NCI-H2196 treated with DMSO at 0.1 percent for 48 hours (cell line): ENCODE measurements at regions not wholly inside any gene's neighbourhood (a gene's known extent, or its start where the extent isn't known, plus 50 kb on each side); places are given as distances from the start of the nearest gene placed in this dataset.

Source experiments
- DNase-seq: peaks from one replicate; lab custom pipeline; 2025; ENCODE audit not compliant: unreplicated experiment; lab: John Stamatoyannopoulos, UW

- no peak for DNase-seq
These were observed 97.3 kb downstream of the PDGFA start for GRCh38 chr7:422191-422885.

GRCh38 chr7:422886-423225 is 96.8 kb downstream of the PDGFA start:
- DNase-seq: no peak

- DNase-seq: no peak
These were observed 96.1 kb downstream of the PDGFA start for GRCh38 chr7:423312-424260.

- no peak for DNase-seq
These were observed 95.2 kb downstream of the PDGFA start for GRCh38 chr7:424301-424935.

- no peak for DNase-seq
These were observed 94.5 kb downstream of the PDGFA start for GRCh38 chr7:424961-425793.

- no peak for DNase-seq
These were observed 93.9 kb downstream of the PDGFA start for GRCh38 chr7:425794-426188.

GRCh38 chr7:426510-426909 is 93.1 kb downstream of the PDGFA start:
- no peak for DNase-seq

GRCh38 chr7:427506-428103 is 92.0 kb downstream of the PDGFA start:
- DNase-seq: no peak

- no peak for DNase-seq
These were observed 91.3 kb downstream of the PDGFA start for GRCh38 chr7:428387-428786.

- DNase-seq: no peak
These were observed 90.5 kb downstream of the PDGFA start for GRCh38 chr7:428927-429827.

- DNase-seq: no peak
These were observed 89.8 kb downstream of the PDGFA start for GRCh38 chr7:429828-430180.

- no peak for DNase-seq
These were observed 88.6 kb downstream of the PDGFA start for GRCh38 chr7:431041-431440.

- no peak for DNase-seq
These were observed 88.0 kb downstream of the PDGFA start for GRCh38 chr7:431658-432111.

- DNase-seq: no peak
These were observed 87.4 kb downstream of the PDGFA start for GRCh38 chr7:432256-432655.

- no peak for DNase-seq
These were observed 86.7 kb downstream of the PDGFA start for GRCh38 chr7:432933-433332.

GRCh38 chr7:433558-433957 is 86.1 kb downstream of the PDGFA start:
- DNase-seq: no peak

GRCh38 chr7:434891-435629 is 84.6 kb downstream of the PDGFA start:
- no peak for DNase-seq

GRCh38 chr7:435630-436366 is 83.8 kb downstream of the PDGFA start:
- no peak for DNase-seq
